MM.1S (cell line): ENCODE measurements at regions not wholly inside any gene's neighbourhood (a gene's known extent, or its start where the extent isn't known, plus 50 kb on each side); places are given as distances from the start of the nearest gene placed in this dataset.

ENCODE experiments used
- DNase-seq: peaks from one replicate; pipeline ENCODE4 v3.0.0-alpha.2; 2015
- H2AFZ ChIP-seq: fragments of 300-600 bp; sonication (generic); 2 replicates; pipeline ENCODE4 v1.6.0; 2016; ENCODE audit warnings: antibody characterized with exemption, low read length
- H3F3A ChIP-seq: fragments of 300-600 bp; sonication (generic); 2 replicates; pipeline ENCODE4 v1.6.1; 2016; ENCODE audit warnings: mild to moderate bottlenecking, antibody characterized with exemption, low read length, moderate library complexity, mixed read lengths; ENCODE audit not compliant: insufficient read depth
- H3K27ac ChIP-seq: fragments of 300-600 bp; sonication (generic); 2 replicates; pipeline ENCODE4 v1.5.1; 2016; ENCODE audit warnings: mild to moderate bottlenecking, low read length
- H3K27me3 ChIP-seq: fragments of 300-600 bp; sonication (generic); replicated peaks from 2 replicates; pipeline ENCODE4 v1.6.0; 2016; ENCODE audit warnings: low read length; ENCODE audit not compliant: insufficient read depth
- H3K36me3 ChIP-seq: fragments of 300-600 bp; sonication (generic); replicated peaks from 2 replicates; pipeline ENCODE4 v1.6.1; 2016; ENCODE audit warnings: mild to moderate bottlenecking, low read length, mixed read lengths; ENCODE audit not compliant: insufficient read depth
- H3K4me1 ChIP-seq: fragments of 300-600 bp; sonication (generic); 2 replicates; pipeline ENCODE4 v1.6.1; 2016; ENCODE audit warnings: low read length, mixed read lengths
- H3K4me2 ChIP-seq: fragments of 300-600 bp; sonication (generic); 2 replicates; pipeline ENCODE4 v1.6.0; 2016; ENCODE audit warnings: low read depth, low read length
- H3K4me3 ChIP-seq: fragments of 300-600 bp; sonication (generic); 2 replicates; pipeline ENCODE4 v1.5.1; 2016; ENCODE audit warnings: low read length, mixed read lengths
- H3K79me2 ChIP-seq: fragments of 300-600 bp; sonication (generic); 2 replicates; pipeline ENCODE4 v1.6.1; 2016; ENCODE audit warnings: mixed run types, low read length, mixed read lengths
- H3K9ac ChIP-seq: fragments of 300-600 bp; sonication (generic); 2 replicates; pipeline ENCODE4 v1.6.1; 2016; ENCODE audit warnings: low read length, mixed read lengths
- H3K9me2 ChIP-seq: fragments of 300-600 bp; sonication (generic); replicated peaks from 2 replicates; pipeline ENCODE4 v1.6.1; 2016; ENCODE audit warnings: mild to moderate bottlenecking, low read length, mixed read lengths; ENCODE audit not compliant: insufficient read depth
- H3K9me3 ChIP-seq: fragments of 300-600 bp; sonication (generic); replicated peaks from 2 replicates; pipeline ENCODE4 v1.6.1; 2016; ENCODE audit warnings: mild to moderate bottlenecking, low read length, mixed read lengths; ENCODE audit not compliant: insufficient read depth
- H4K20me1 ChIP-seq: fragments of 300-600 bp; sonication (generic); 2 replicates; pipeline ENCODE4 v1.6.1; 2016; ENCODE audit warnings: mild to moderate bottlenecking, low read length, moderate library complexity, mixed read lengths; ENCODE audit not compliant: insufficient read depth
- CTCF ChIP-seq: fragments of 300-600 bp; sonication (generic); IDR thresholded peaks from 2 replicates; pipeline ENCODE4 v1.5.1; 2016; ENCODE audit warnings: antibody characterized with exemption, low read length, mixed read lengths
- EZH2 ChIP-seq: fragments of 300-600 bp; sonication (generic); optimal IDR thresholded peaks from 2 replicates; pipeline ENCODE3; 2017; ENCODE audit warnings: low read depth, mild to moderate bottlenecking, antibody characterized with exemption, low read length, mixed read lengths
- EZH2phosphoT487 ChIP-seq: fragments of 300-600 bp; sonication (generic); IDR thresholded peaks from 2 replicates; pipeline ENCODE4 v1.6.1; 2018; ENCODE audit warnings: antibody characterized with exemption, low read length

DNA sequence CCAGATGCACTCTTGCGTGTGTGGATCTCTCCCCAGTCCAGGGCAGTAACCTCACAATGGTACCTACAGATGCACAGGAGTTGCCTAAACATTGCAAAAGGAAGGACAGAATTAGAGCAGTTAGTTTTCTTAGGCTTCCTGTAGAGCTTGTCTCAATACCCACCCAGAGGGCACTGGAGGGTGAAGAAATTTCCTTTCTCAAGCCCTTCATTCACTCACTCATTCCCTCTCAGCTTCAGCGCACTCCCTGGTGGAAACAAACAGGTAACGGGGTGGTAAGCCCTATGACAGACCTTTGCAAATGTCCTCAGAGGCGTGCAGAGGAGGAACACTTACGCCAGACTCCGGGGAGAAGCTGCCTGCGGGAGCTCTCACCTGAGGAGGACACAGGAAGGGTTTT, 267.4 kb upstream of the HES1 start:
- H3K4me2 ChIP-seq = no peak overlapping the region
- DNase-seq = no peak
- H3K27me3 ChIP-seq = no peaks in the 10 kb centered on the region

GRCh38 chr3:193869221-193870201, 266.4 kb upstream of the HES1 start:
- Histone ChIP-seq H4K20me1 (no peaks in the 10 kb centered on the region), H3K27ac (no peak overlapping the region), H3K9me2 (no peaks in the 10 kb centered on the region), H3K4me2 (no peak overlapping the region), H3K4me1 (peaks cover 12% of the 10 kb centered on the region), H3K9me3 (no peaks in the 10 kb centered on the region), H2AFZ (no peak overlapping the region), H3K27me3 (no peaks in the 10 kb centered on the region), H3K79me2 (no peaks in the 10 kb centered on the region), H3K9ac (no peak overlapping the region), H3K36me3 (no peaks in the 10 kb centered on the region), H3F3A (peaks cover 9% of the 10 kb centered on the region), H3K4me3 (no peak overlapping the region)
- no peak for TF ChIP-seq CTCF
- no peak for TF ChIP-seq EZH2
- no peak for TF ChIP-seq EZH2phosphoT487
- no peak for DNase-seq

More for the DNA sequence above, 267.4 kb upstream of the HES1 start:
- Histone ChIP-seq H3K4me3 (no peak overlapping the region), H3K9me3 (no peaks in the 10 kb centered on the region), H3K36me3 (no peaks in the 10 kb centered on the region), H3F3A (peaks cover 9% of the 10 kb centered on the region), H3K79me2 (no peaks in the 10 kb centered on the region), H3K9ac (no peak overlapping the region), H4K20me1 (no peaks in the 10 kb centered on the region), H3K27ac (no peak overlapping the region), H3K4me1 (peaks cover 12% of the 10 kb centered on the region), H2AFZ (no peak overlapping the region), H3K9me2 (no peaks in the 10 kb centered on the region)
- TF ChIP-seq CTCF = no peak
- no peak for TF ChIP-seq EZH2
- TF ChIP-seq EZH2phosphoT487 = no peak

GRCh38 chr3:193870376-193871219, 265.4 kb upstream of the HES1 start:
- no peak overlapping the region for H3K4me2 ChIP-seq
- H3K79me2 ChIP-seq = no peaks in the 10 kb centered on the region
- H4K20me1 ChIP-seq = no peaks in the 10 kb centered on the region
- H3K9ac ChIP-seq = no peak overlapping the region
- peaks cover 12% of the 10 kb centered on the region for H3K4me1 ChIP-seq
- peaks cover 9% of the 10 kb centered on the region for H3F3A ChIP-seq
- H3K4me3 ChIP-seq = no peak overlapping the region
- H3K27me3 ChIP-seq = no peaks in the 10 kb centered on the region
- no peaks in the 10 kb centered on the region for H3K9me2 ChIP-seq
- H2AFZ ChIP-seq = no peak overlapping the region
- no peaks in the 10 kb centered on the region for H3K36me3 ChIP-seq
- TF ChIP-seq EZH2phosphoT487 = no peak
- TF ChIP-seq CTCF = no peak
- no peak for TF ChIP-seq EZH2
- no peak for DNase-seq
- H3K9me3 ChIP-seq = no peaks in the 10 kb centered on the region
- no peak overlapping the region for H3K27ac ChIP-seq
